ENCODE measurements at regions not wholly inside any gene's neighbourhood (a gene's known extent, or its start where the extent isn't known, plus 50 kb on each side); places are given as distances from the start of the nearest gene placed in this dataset.

GRCh38 chr15:69941301-69941605, 156.5 kb downstream of the TLE3 start:
- no peak overlapping the region for H3K27ac Mint-ChIP-seq
- Histone ChIP-seq H3K27ac (ENCODE audit: low read depth, low read length) (no peak overlapping the region), H3K9me3 (ENCODE audit: control insufficient read depth, low read length) (peaks cover 1% of the 10 kb centered on the region), H3K9ac (ENCODE audit: extremely low read depth, low read length, poor library complexity, severe bottlenecking) (no peak overlapping the region), H3K4me1 (ENCODE audit: control insufficient read depth, insufficient read depth, low read length) (peaks cover 6% of the 10 kb centered on the region), H3K4me3 (ENCODE audit: low read length) (no peak overlapping the region), H3K27me3 (ENCODE audit: control insufficient read depth, insufficient read depth, low read length, poor library complexity, severe bottlenecking) (no peaks in the 10 kb centered on the region), H3K36me3 (ENCODE audit: control insufficient read depth, insufficient read depth, low read length) (no peaks in the 10 kb centered on the region)
- peaks cover 1% of the 10 kb centered on the region for H3K9me3 Mint-ChIP-seq
- no peaks in the 10 kb centered on the region for H3K36me3 Mint-ChIP-seq (ENCODE audit: low read depth)
- H3K27me3 Mint-ChIP-seq (ENCODE audit: insufficient read depth): no peaks in the 10 kb centered on the region
- peaks cover 10% of the 10 kb centered on the region for H3K4me1 Mint-ChIP-seq
- DNase-seq: no peak
- no peak overlapping the region for H3K4me3 Mint-ChIP-seq
- no peak for TF ChIP-seq CTCF (conservative IDR thresholded peaks at IDR 0.05)
- 95 to 96% methylated on average over 18 to 20 of the region's 20 CpGs for WGBS, 2 experiments (ENCODE audit: insufficient coverage in 1 of 2, insufficient read length in 1 of 2)

GRCh38 chr15:69941706-69942495, 155.8 kb downstream of the TLE3 start:
- no peak for DNase-seq
- Histone ChIP-seq H3K36me3 (ENCODE audit: control insufficient read depth, insufficient read depth, low read length) (no peaks in the 10 kb centered on the region), H3K27me3 (ENCODE audit: control insufficient read depth, insufficient read depth, low read length, poor library complexity, severe bottlenecking) (no peaks in the 10 kb centered on the region), H3K9ac (ENCODE audit: extremely low read depth, low read length, poor library complexity, severe bottlenecking) (no peak overlapping the region), H3K4me3 (ENCODE audit: low read length) (no peak overlapping the region), H3K4me1 (ENCODE audit: control insufficient read depth, insufficient read depth, low read length) (peaks cover 6% of the 10 kb centered on the region), H3K9me3 (ENCODE audit: control insufficient read depth, low read length) (no peaks in the 10 kb centered on the region), H3K27ac (ENCODE audit: low read depth, low read length) (no peak overlapping the region)
- WGBS, 2 experiments (ENCODE audit: insufficient coverage in 1 of 2, insufficient read length in 1 of 2): 84 to 90% methylated on average over 8 to 11 of the region's 11 CpGs
- no peak overlapping the region for H3K27ac Mint-ChIP-seq
- H3K4me1 Mint-ChIP-seq: peaks cover 10% of the 10 kb centered on the region
- H3K27me3 Mint-ChIP-seq (ENCODE audit: insufficient read depth): peaks cover 2% of the 10 kb centered on the region
- no peaks in the 10 kb centered on the region for H3K9me3 Mint-ChIP-seq
- no peak overlapping the region for H3K4me3 Mint-ChIP-seq
- no peaks in the 10 kb centered on the region for H3K36me3 Mint-ChIP-seq (ENCODE audit: low read depth)
- TF ChIP-seq CTCF (conservative IDR thresholded peaks at IDR 0.05): no peak

GRCh38 chr15:69943637-69944036, 154.1 kb downstream of the TLE3 start:
- no peak overlapping the region for H3K27ac Mint-ChIP-seq
- H3K27ac ChIP-seq (ENCODE audit: low read depth, low read length): no peak overlapping the region
- H3K9ac ChIP-seq (ENCODE audit: extremely low read depth, low read length, poor library complexity, severe bottlenecking): no peak overlapping the region
- H3K4me3 ChIP-seq (ENCODE audit: low read length): no peak overlapping the region
- H3K4me1 ChIP-seq (ENCODE audit: control insufficient read depth, insufficient read depth, low read length): peaks cover 6% of the 10 kb centered on the region
- no peaks in the 10 kb centered on the region for H3K9me3 ChIP-seq (ENCODE audit: control insufficient read depth, low read length)
- H3K36me3 Mint-ChIP-seq (ENCODE audit: low read depth): no peaks in the 10 kb centered on the region
- H3K4me3 Mint-ChIP-seq: no peak overlapping the region
- H3K36me3 ChIP-seq (ENCODE audit: control insufficient read depth, insufficient read depth, low read length): no peaks in the 10 kb centered on the region
- 86 to 100% methylated on average over 1 of the region's 1 CpG for WGBS, 2 experiments (ENCODE audit: insufficient coverage in 1 of 2, insufficient read length in 1 of 2)
- no peaks in the 10 kb centered on the region for H3K27me3 ChIP-seq (ENCODE audit: control insufficient read depth, insufficient read depth, low read length, poor library complexity, severe bottlenecking)
- peaks cover 10% of the 10 kb centered on the region for H3K4me1 Mint-ChIP-seq
- H3K27me3 Mint-ChIP-seq (ENCODE audit: insufficient read depth): peaks cover 2% of the 10 kb centered on the region
- no peak for TF ChIP-seq CTCF (conservative IDR thresholded peaks at IDR 0.05)
- no peaks in the 10 kb centered on the region for H3K9me3 Mint-ChIP-seq
- no peak for DNase-seq

All from endodermal cell (in vitro differentiated cells).